HCT116 (cell line): ENCODE measurements at regions not wholly inside any gene's neighbourhood (a gene's known extent, or its start where the extent isn't known, plus 50 kb on each side); places are given as distances from the start of the nearest gene placed in this dataset.
A peak's percentile ranks its signal among the peaks of the same experiment; 100 is the strongest.
"Not testable (repeated sequence)": the region's sequence is repeated elsewhere in the genome, so short reads cannot be mapped to it uniquely, and the experiment has no call there.

Experiments used
- ATAC-seq: fragments of 200-7000 bp; cut with Tn5 transposase; 2 replicates; pipeline ENCODE4 v1.9.1; 2020; ENCODE audit warnings: mild to moderate bottlenecking, moderate library complexity
- BruUV-seq: library from RNA; stranded (reverse); fragments of 400-500 nt; replicated peaks from 2 replicates; lab custom pipeline; 2021; lab: Mats Ljungman, UMichigan
- CTCF ChIA-PET: fragments of 300-600 bp; sonication (Branson Sonifier 250); formaldehyde crosslinking; loops from one replicate; lab custom pipeline; 2021; ENCODE audit warnings: antibody characterized with exemption; lab: Charles Lee
- POLR2A ChIA-PET: fragments of 300-600, 350-600 bp; sonication (Branson Sonifier 250); formaldehyde crosslinking; loops from one replicate; lab custom pipeline; 2021; ENCODE audit warnings: antibody characterized with exemption; lab: Charles Lee
- RAD21 ChIA-PET, 2 experiments: fragments of 300-600 bp; sonication (Branson Sonifier 250); formaldehyde crosslinking; loops; one replicate each; lab custom pipeline; 2023; ENCODE audit warnings: low total read pairs in 2 of 2; ENCODE audit not compliant: uncharacterized antibody in 2 of 2, unreplicated experiment in 2 of 2, low non-redundant PET in 1 of 2; lab: Charles Lee
- DNase-seq: peaks from one replicate; pipeline ENCODE4 v3.0.0-alpha.2; 2010; ENCODE audit warnings: low read depth, low spot score
- H2AFZ ChIP-seq: fragments of 200-600 bp; shearing (Covaris generic), sonication (generic); 2 replicates; pipeline ENCODE4 v1.6.1; 2017; ENCODE audit warnings: low read depth, mixed run types, mixed read lengths, antibody characterized with exemption, low read length; ENCODE audit not compliant: poor library complexity, severe bottlenecking
- H3K27ac ChIP-seq: 2 replicates; pipeline ENCODE4 v1.5.1; 2012; ENCODE audit warnings: low read depth, low read length
- H3K27me3 ChIP-seq: fragments of 200-600 bp; sonication (generic); 2 replicates; pipeline ENCODE4 v1.6.1; 2016; ENCODE audit warnings: mixed run types, low read length, mixed read lengths; ENCODE audit not compliant: insufficient read depth
- H3K36me3 ChIP-seq, 2 experiments: fragments of 200-500 bp in 1 of 2; fragments of 200-600 bp in 1 of 2; sonication (Bioruptor generic) in 1 of 2; sonication (generic) in 1 of 2; 2 replicates each; pipeline versions ENCODE4 v1.5.1 to v1.6.1; 2014 to 2016; ENCODE audit warnings: low read length in 2 of 2, inconsistent platforms in 1 of 2, mixed read lengths in 1 of 2, mixed run types in 1 of 2; ENCODE audit not compliant: insufficient read depth in 2 of 2, control insufficient read depth in 1 of 2
- H3K4me1 ChIP-seq, 2 experiments: fragments of 200-600 bp in 1 of 2; sonication (generic) in 1 of 2; 2 replicates each; pipeline versions ENCODE4 v1.5.1 to v1.6.1; 2012 to 2017; ENCODE audit warnings: low read length in 2 of 2, inconsistent platforms in 1 of 2, mild to moderate bottlenecking in 1 of 2, mixed read lengths in 1 of 2, mixed run types in 1 of 2, moderate library complexity in 1 of 2; ENCODE audit not compliant: insufficient read depth in 2 of 2, control insufficient read depth in 1 of 2
- H3K4me2 ChIP-seq: fragments of 200-600 bp; sonication (generic); 2 replicates; pipeline ENCODE4 v1.6.1; 2017; ENCODE audit warnings: mixed run types, low read length, mixed read lengths
- H3K4me3 ChIP-seq, 2 experiments: fragments of 200-600 bp in 1 of 2; sonication (generic) in 1 of 2; replicated peaks in 1 of 2; 2 replicates each; pipeline ENCODE4 v1.5.1; 2011 to 2016; ENCODE audit warnings: low read length in 2 of 2, control low read depth in 1 of 2, low read depth in 1 of 2, mild to moderate bottlenecking in 1 of 2, mixed read lengths in 1 of 2, mixed run types in 1 of 2
- H3K79me2 ChIP-seq: fragments of 200-600 bp; sonication (generic); 2 replicates; pipeline ENCODE4 v1.6.1; 2017; ENCODE audit warnings: mild to moderate bottlenecking, mixed run types, low read length, moderate library complexity, mixed read lengths; ENCODE audit not compliant: insufficient read depth
- H3K9ac ChIP-seq: fragments of 200-600 bp; sonication (generic); 2 replicates; pipeline ENCODE4 v1.6.1; 2016; ENCODE audit warnings: low read length, mixed read lengths
- H3K9me2 ChIP-seq: fragments of 200-600 bp; sonication (generic), shearing (Covaris generic); 2 replicates; pipeline ENCODE4 v1.6.1; 2017; ENCODE audit warnings: mixed run types, mild to moderate bottlenecking, moderate library complexity; ENCODE audit not compliant: insufficient read depth
- H3K9me3 ChIP-seq, 2 experiments: fragments of 200-500 bp in 1 of 2; fragments of 200-600 bp in 1 of 2; sonication (Bioruptor generic) in 1 of 2; sonication (generic) in 1 of 2; 2 replicates each; pipeline ENCODE4 v1.6.1; 2014 to 2017; ENCODE audit warnings: low read length in 2 of 2, mixed read lengths in 2 of 2, inconsistent platforms in 1 of 2, low read depth in 1 of 2, mild to moderate bottlenecking in 1 of 2, mixed run types in 1 of 2, moderate library complexity in 1 of 2; ENCODE audit not compliant: control insufficient read depth in 1 of 2, insufficient read depth in 1 of 2
- H4K20me1 ChIP-seq: fragments of 200-600 bp; sonication (generic), shearing (Covaris generic); 2 replicates; pipeline ENCODE4 v1.6.1; 2017; ENCODE audit warnings: mixed run types, mild to moderate bottlenecking, moderate library complexity; ENCODE audit not compliant: insufficient read depth
- CBX3 ChIP-seq: IDR thresholded peaks from 2 replicates; pipeline ENCODE4 v1.6.1; 2012; ENCODE audit warnings: low read depth
- POLR2AphosphoS5 ChIP-seq: IDR thresholded peaks from 2 replicates; pipeline ENCODE4 v1.6.1; 2011; ENCODE audit warnings: mild to moderate bottlenecking, low read depth, low read length, moderate library complexity
- SIN3A ChIP-seq: IDR thresholded peaks from 2 replicates; pipeline ENCODE4 v1.6.1; 2012; ENCODE audit warnings: low read depth
- SP1 ChIP-seq: IDR thresholded peaks from 2 replicates; pipeline ENCODE4 v1.6.1; 2012; ENCODE audit warnings: low read depth
- TCF7L2 ChIP-seq: IDR thresholded peaks from 2 replicates; pipeline ENCODE4 v1.7.0; 2011; ENCODE audit warnings: borderline replicate concordance, inconsistent platforms; ENCODE audit not compliant: insufficient read depth, insufficient read length; ENCODE audit errors: extremely low read depth
- YY1 ChIP-seq: IDR thresholded peaks from 2 replicates; pipeline ENCODE4 v1.6.1; 2011; ENCODE audit warnings: low read length, low read depth, moderate library complexity, mild to moderate bottlenecking; ENCODE audit not compliant: insufficient replicate concordance; ENCODE audit errors: extremely low read depth
- intact Hi-C: fragments of 100-400 bp; cut with micrococcal nuclease; formaldehyde crosslinking; loops from 2 replicates; pipeline ENCODE4 v1.10.0; 2022
- TF ChIP-seq, protein P1 (sequence below): IDR thresholded peaks from 2 replicates; pipeline ENCODE4 v1.6.1; 2012; ENCODE audit warnings: low read depth

DNA sequence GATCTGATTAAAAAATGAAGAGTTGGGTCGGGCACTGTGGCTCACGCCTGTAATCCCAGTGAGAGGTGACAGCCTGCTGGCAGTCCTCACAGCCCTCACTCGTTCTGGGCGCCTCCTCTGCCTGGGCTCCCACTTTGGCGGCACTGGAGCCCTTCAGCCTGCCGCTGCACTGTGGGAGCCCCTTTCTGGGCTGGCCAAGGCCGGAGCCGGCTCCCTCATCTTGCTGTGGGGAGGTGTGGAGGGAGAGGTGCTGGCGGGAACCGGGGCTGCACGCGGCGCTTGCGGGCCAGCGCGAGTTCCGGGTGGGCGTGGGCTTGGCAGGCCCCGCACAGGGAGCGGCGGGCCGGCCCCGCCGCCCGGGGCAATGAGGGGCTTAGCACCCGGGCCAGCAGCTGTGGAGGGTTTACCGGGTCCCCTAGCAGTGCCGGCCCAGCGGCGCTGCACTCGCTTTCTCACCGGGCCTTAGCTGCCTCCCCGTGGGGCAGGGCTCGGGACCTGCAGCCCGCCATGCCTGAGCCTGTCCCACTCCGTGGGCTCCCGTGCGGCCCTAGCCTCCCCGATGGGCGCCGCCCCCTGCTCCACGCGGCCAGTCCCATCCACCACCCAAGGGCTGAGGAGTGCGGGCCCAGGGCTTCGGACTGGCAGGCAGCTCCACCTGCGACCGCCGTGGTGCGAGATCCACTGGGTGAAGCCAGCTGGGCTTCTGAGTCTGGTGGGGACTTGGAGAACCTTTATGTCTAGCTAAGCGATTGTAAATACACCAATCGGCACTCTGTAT is 534.1 kb upstream of the ARRDC3 start:
- intact Hi-C loops, CTCF ChIA-PET, H3K36me3 ChIP-seq, H3K27ac ChIP-seq, H3K27me3 ChIP-seq, H3K4me1 ChIP-seq, H3K9ac ChIP-seq, H3K4me2 ChIP-seq, H3K9me2 ChIP-seq, H3K9me3 ChIP-seq, H3K4me3 ChIP-seq, H4K20me1 ChIP-seq, H3K79me2 ChIP-seq, ATAC-seq, RAD21 ChIA-PET, BruUV-seq, POLR2A ChIA-PET, DNase-seq, H2AFZ ChIP-seq: not testable (repeated sequence)

DNA sequence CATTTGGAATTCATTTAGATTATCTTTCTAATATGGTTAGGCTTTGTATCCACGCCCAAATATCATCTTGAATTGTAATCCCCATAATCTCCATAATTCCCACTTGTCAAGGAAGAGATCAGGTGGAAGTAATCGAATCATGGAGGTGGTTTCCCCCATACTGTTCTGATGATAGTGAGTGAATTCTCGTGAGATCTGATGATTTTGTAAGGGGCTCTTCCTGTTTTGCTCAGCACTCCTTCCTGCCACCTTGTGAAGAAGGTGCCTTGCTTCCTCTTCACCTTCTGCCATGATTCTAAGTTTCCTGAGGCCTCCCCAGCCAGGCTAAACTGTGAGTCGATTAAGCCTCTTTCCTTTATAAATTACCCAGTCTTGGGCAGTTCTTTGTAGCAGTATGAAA is 527.5 kb upstream of the ARRDC3 start:
- no peaks in the 10 kb centered on the region for H3K27me3 ChIP-seq
- no peak for ATAC-seq
- ChIA-PET RAD21 (no interaction called here), POLR2A (no interaction called here), CTCF (no interaction called here)
- TF ChIP-seq CBX3 = no peak
- TF ChIP-seq, protein P1, sequence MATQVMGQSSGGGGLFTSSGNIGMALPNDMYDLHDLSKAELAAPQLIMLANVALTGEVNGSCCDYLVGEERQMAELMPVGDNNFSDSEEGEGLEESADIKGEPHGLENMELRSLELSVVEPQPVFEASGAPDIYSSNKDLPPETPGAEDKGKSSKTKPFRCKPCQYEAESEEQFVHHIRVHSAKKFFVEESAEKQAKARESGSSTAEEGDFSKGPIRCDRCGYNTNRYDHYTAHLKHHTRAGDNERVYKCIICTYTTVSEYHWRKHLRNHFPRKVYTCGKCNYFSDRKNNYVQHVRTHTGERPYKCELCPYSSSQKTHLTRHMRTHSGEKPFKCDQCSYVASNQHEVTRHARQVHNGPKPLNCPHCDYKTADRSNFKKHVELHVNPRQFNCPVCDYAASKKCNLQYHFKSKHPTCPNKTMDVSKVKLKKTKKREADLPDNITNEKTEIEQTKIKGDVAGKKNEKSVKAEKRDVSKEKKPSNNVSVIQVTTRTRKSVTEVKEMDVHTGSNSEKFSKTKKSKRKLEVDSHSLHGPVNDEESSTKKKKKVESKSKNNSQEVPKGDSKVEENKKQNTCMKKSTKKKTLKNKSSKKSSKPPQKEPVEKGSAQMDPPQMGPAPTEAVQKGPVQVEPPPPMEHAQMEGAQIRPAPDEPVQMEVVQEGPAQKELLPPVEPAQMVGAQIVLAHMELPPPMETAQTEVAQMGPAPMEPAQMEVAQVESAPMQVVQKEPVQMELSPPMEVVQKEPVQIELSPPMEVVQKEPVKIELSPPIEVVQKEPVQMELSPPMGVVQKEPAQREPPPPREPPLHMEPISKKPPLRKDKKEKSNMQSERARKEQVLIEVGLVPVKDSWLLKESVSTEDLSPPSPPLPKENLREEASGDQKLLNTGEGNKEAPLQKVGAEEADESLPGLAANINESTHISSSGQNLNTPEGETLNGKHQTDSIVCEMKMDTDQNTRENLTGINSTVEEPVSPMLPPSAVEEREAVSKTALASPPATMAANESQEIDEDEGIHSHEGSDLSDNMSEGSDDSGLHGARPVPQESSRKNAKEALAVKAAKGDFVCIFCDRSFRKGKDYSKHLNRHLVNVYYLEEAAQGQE = no peak
- TF ChIP-seq YY1 = no peak
- TF ChIP-seq POLR2AphosphoS5 = no peak
- TF ChIP-seq SIN3A = no peak
- TF ChIP-seq TCF7L2 = no peak
- TF ChIP-seq SP1 = no peak
- no peak overlapping the region for H3K4me3 ChIP-seq
- H4K20me1 ChIP-seq = peaks cover 4% of the 10 kb centered on the region; the same call in 1 of the 2 replicates
- no peak overlapping the region for H3K9ac ChIP-seq
- DNase-seq = no peak
- H2AFZ ChIP-seq = peak overlapping the region; percentile 12
- H3K9me3 ChIP-seq = no peaks in the 10 kb centered on the region
- no peaks in the 10 kb centered on the region for H3K36me3 ChIP-seq
- H3K4me1 ChIP-seq = no peaks in the 10 kb centered on the region
- H3K27ac ChIP-seq = no peak overlapping the region
- no TSS peak for BruUV-seq
- H3K79me2 ChIP-seq = no peaks in the 10 kb centered on the region
- H3K4me2 ChIP-seq = no peak overlapping the region
- H3K9me2 ChIP-seq = no peaks in the 10 kb centered on the region
- intact Hi-C loops = no loop called here
